Suppressor macrophage treated with lipopolysaccharide for 1 hour (primary cell): ENCODE measurements at regions not wholly inside any gene's neighbourhood (a gene's known extent, or its start where the extent isn't known, plus 50 kb on each side); places are given as distances from the start of the nearest gene placed in this dataset.

ENCODE experiments used
- DNase-seq, 3 donors: peaks; one replicate each; pipeline ENCODE4 v3.0.0-alpha.2; 2020 to 2022

- DNase-seq: no peak
These were observed 378.0 kb upstream of the SEMA3D start for GRCh38 chr7:85564861-85565260.

DNA sequence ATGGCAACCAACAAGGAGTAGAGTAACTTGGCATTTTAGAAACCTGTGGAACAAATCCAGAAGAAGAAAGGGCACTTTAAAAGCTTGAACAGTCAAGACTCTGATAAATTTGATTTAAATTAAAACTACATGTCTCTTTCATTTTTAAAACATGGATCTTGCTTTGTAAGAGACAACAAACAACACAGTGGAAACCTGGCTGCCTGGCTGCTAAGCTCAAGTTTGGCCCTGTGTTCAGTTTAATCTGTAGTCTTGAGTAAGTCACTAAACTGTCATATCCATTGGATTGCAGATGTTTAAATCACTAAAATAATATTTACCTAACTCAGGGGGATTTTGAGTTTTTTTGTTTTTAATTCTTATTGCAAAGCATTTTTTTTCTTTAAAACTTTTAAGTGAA lies 374.9 kb upstream of the SEMA3D start:
- DNase-seq: no peak

DNA sequence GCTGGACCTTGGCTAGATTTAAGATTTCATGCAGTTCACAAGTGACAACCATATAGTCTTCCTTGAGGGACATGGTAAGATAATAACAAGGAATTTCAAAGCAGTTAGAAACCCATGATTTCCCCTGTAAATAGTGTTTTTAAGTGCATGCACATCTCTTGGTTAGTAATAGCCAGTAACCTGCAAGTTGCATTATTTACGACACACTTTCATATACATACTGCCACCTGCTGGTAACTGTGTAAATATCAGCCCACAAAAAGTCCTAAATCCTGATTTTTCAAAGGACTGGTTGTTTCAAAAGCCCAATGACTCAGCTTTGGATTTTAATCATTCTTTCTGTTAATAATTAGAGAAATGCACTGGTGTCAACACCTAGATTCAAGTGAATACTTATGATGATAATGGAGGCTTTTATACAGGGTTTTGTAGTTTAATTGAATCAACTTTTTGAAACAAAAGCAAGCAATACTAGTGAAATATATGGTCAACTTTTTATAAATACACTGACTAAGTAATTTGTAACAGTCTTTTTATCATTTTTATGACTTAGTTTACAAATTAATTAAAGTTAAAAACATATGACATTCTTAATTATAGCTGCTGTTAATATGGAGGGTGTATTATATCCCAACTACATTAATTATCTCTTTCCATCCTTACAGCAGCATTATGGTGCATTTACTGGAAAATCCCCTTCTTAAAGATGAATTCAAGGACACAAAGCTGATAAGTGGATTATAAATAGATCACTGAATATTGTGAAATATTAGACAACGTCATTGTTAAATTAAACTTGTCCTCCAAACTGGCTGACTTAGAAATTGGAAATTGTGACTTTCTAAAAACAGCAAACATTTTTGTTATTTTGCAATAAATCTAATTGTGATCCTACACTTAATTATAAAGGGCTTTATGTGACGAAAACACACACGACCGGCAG lies 367.7 kb upstream of the SEMA3D start:
- DNase-seq: peak; percentile 56 to 88 (median 78)

- no peak for DNase-seq
These were observed 349.3 kb upstream of the SEMA3D start for GRCh38 chr7:85535974-85536729.

GRCh38 chr7:85529831-85530230 lies 343.0 kb upstream of the SEMA3D start:
- DNase-seq: no peak

DNA sequence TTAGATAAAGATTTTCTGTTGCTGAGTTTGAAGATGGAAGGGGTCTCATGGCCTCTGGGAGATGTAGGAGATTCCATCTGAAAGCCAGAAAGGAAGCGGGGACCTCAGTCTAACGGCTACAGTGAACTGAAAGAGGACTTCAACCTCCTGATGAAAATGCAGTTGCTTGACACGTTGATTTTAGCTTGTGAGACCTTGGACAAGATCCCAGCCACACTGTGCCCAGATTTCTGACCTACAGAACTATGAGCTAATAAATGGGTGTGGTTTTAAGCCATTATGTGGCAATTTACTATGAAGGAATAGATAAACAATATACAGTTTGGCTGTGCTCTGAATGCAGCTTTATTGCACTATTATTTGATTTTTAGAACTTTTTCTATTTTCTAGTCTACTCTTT lies 342.3 kb upstream of the SEMA3D start:
- DNase-seq: no peak

- no peak for DNase-seq
These were observed 341.7 kb upstream of the SEMA3D start for GRCh38 chr7:85528581-85528980.

DNA sequence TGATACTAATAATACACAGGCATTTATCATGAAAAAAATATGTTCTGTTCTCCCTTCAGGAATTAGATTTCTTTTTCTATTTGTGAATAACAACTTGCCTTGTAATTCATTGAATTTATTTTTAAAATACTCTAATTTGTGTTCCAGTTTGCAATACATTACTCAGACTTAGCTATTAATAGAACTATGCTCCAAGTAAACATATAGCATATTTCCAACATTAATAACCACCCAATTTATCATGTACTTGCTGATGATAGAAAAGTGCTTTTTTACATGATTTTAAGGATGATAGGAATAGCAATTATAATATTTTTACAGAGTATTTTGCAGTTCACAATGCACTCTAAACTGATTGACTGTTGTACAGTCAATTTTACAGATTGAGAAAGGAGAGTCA lies 338.8 kb upstream of the SEMA3D start:
- no peak for DNase-seq

GRCh38 chr7:85522070-85522469 lies 335.2 kb upstream of the SEMA3D start:
- DNase-seq: no peak

- DNase-seq: no peak
These were observed 334.3 kb upstream of the SEMA3D start for GRCh38 chr7:85521108-85521694.

GRCh38 chr7:85520175-85520574 lies 333.3 kb upstream of the SEMA3D start:
- DNase-seq: no peak

- DNase-seq: no peak
These were observed 329.8 kb upstream of the SEMA3D start for GRCh38 chr7:85516675-85517074.

DNA sequence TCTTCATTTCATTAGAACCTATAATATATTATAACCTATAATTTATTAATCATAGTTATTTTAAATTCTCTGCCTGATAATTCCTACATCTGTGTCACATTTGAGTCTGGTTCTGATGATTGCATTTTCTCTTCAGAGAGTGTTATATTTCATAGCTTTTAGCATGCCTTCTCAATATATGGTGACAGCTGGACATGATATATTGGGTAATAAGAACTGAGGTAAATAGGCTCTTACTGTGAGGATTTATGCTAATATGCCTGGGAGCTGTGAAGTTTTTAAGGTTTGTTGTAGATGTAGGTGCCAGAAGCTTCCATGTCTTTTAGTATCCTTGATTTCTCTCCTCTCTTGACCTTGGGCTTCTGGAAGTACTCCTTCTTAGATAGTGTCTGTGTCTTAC lies 325.9 kb upstream of the SEMA3D start:
- DNase-seq: peak in 1 of 3 donors; percentile 7

GRCh38 chr7:85510287-85510686 lies 323.4 kb upstream of the SEMA3D start:
- no peak for DNase-seq

- DNase-seq: no peak
These were observed 322.6 kb upstream of the SEMA3D start for GRCh38 chr7:85509476-85509875.

- no peak for DNase-seq
These were observed 322.0 kb upstream of the SEMA3D start for GRCh38 chr7:85508642-85509410.

- no peak for DNase-seq
These were observed 311.2 kb upstream of the SEMA3D start for GRCh38 chr7:85498031-85498430.

DNA sequence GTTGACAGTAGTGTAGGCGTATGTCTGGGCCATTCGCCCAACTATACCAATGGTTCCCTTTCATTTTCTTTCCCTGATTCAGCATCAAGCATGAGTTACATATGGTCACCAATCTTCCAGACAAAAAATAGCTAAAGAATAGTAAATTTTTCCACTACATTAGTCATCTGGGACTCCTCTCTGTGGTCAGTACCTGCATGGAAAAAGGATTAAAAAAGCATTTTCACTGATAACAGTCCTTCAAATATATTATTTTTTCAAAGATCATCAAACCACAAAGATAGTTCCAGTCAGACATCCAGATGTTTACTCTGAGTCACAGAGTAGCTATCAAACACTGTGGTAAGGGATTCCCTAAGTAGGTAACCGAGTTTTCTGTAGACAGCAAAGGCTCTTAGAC lies 302.6 kb upstream of the SEMA3D start:
- peak in 1 of 3 donors; percentile 32 for DNase-seq

DNA sequence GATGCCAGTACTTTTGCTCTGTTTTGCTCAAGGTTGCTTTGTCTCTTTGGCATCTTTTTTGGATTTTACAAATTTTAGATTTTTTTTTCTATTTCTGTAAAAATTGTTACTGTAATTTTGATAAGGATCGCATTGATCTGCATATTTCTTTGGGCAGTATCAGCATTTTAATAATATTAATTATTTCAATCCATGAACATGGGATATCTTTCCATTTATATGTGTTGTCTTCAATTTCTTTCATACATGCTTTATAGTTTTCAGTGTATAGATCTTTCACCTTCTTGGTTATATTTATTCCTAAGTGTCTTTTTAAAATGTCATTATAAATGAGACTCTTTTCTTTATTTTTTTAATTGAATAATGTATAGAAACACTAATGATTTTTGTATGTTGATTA lies 301.6 kb upstream of the SEMA3D start:
- no peak for DNase-seq

- no peak for DNase-seq
These were observed 296.3 kb upstream of the SEMA3D start for GRCh38 chr7:85483177-85483576.

DNA sequence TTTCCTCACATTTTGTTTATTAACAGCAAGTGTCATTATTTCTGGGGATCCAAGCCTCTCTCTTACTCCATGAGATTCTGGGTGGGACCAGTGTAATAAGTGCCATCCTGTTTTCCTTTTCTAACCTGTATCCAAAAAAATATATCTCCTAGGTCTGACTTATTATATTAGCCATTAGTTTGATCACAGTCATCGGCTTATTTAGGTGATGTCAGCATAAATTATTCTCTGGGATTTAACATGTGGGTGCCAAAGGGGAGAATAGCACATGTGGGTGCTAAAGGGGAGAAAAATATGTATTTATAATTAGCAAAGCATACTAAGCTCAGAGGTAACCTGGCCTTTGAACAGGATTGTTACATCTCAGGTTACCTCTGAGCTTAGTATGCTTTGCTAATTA lies 293.8 kb upstream of the SEMA3D start:
- DNase-seq: no peak

GRCh38 chr7:85479918-85480643 lies 293.2 kb upstream of the SEMA3D start:
- no peak for DNase-seq
